Vagina (tissue), 2 donors: ENCODE measurements at regions not wholly inside any gene's neighbourhood (a gene's known extent, or its start where the extent isn't known, plus 50 kb on each side); places are given as distances from the start of the nearest gene placed in this dataset.
"Not testable (repeated sequence)": the region's sequence is repeated elsewhere in the genome, so short reads cannot be mapped to it uniquely, and the experiment has no call there.

Experiments
- CTCF ChIP-seq, 3 experiments: fragments of 450-650 bp in 2 of 3; fragments of 200-600 bp in 1 of 3; sonication (generic) in 1 of 3; IDR thresholded peaks; one replicate each; pipeline ENCODE4 v1.5.1; 2017 to 2019; ENCODE audit warnings: antibody characterized with exemption in 3 of 3, mild to moderate bottlenecking in 2 of 3, moderate library complexity in 2 of 3
- POLR2AphosphoS5 ChIP-seq, 2 donors: sonication (generic); formaldehyde crosslinking; IDR thresholded peaks; one replicate each; pipeline ENCODE4 v1.9.0; 2017; ENCODE audit warnings: antibody characterized with exemption in 2 of 2, mild to moderate bottlenecking in 2 of 2, low read depth in 1 of 2; ENCODE audit not compliant: insufficient read depth in 1 of 2

GRCh38 chr7:73200518-73201099 lies 108.0 kb downstream of the NSUN5 start:
- not testable (repeated sequence) for TF ChIP-seq CTCF (IDR thresholded peaks at IDR 0.05); POLR2AphosphoS5 (IDR thresholded peaks at IDR 0.05; ENCODE audit: insufficient read depth in 1 of 2, low read depth in 1 of 2)
